NCI-H2107 (cell line): ENCODE measurements at regions not wholly inside any gene's neighbourhood (a gene's known extent, or its start where the extent isn't known, plus 50 kb on each side); places are given as distances from the start of the nearest gene placed in this dataset.

Source experiments
- DNase-seq: peaks from one replicate; lab custom pipeline; 2025; lab: John Stamatoyannopoulos, UW

DNA sequence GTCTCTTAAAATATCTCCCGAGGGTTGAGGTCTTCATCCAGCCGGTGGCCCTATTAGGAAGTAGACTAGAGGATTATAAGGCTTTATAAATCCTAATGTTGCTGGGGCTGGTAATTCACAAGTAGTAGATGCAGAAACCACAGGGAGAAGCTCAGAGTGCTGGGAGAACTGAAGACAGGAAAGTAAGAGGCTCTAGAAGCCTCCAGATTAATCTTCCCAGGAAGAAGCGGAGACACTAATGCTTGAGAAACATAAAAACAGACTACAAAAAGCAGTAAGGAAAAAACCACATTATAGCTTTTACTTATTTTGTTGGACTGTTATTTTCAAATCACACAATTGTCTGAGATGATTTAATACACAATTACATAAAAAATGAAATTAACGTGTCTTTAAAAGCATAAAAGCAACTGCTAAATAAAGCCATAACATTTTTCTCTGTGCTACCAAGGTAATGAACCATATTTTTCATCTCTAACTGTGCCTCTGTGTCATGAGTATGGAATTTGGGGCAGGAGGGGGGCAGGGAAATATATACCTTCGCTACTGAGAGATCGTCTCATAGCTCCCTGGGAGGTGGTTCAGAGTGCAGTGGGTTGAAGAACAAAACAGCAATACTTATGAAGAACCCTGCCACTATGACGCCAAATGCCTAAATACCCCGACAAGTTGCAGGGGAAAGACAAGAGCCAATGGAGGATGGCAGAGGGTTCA, 806.2 kb upstream of the WWC1 start:
- DNase-seq = no peak

DNA sequence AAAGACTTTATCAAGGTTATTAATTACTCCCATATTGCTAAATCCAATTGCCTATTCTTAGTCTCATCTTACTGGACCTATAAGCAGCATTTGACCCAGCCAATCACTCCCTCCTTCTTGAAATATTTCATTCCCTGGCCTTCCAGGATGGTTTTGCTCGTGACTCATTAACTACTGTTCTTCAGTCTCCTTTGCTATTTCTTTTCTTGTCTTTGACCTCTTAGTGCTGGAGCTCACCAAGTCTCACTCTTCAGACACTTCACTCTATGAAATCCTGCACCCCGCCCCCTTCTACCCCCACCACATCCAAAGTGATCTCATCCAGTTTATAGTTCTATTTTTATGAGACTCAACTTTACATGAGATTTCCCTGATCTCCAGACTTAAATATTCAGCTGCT, 803.1 kb upstream of the WWC1 start:
- no peak for DNase-seq

DNA sequence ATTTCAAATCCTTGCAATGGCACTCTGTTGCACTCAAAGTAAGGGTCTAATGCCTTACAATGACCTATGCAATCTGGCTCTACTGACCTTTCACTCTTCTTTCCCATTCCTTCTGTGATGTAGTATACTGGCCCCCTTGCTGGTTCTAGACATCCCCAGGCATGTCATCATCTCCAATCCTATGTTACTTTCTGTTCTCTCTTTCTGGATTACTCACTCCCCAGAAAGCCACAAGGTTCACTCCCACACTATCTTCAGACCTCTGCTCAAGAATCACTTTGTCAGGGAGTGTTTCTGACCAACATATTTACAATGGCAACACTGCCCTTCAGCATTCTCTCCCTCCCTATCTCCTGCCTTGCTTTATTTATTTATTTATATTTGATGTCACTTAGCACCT, 802.2 kb upstream of the WWC1 start:
- DNase-seq = no peak

DNA sequence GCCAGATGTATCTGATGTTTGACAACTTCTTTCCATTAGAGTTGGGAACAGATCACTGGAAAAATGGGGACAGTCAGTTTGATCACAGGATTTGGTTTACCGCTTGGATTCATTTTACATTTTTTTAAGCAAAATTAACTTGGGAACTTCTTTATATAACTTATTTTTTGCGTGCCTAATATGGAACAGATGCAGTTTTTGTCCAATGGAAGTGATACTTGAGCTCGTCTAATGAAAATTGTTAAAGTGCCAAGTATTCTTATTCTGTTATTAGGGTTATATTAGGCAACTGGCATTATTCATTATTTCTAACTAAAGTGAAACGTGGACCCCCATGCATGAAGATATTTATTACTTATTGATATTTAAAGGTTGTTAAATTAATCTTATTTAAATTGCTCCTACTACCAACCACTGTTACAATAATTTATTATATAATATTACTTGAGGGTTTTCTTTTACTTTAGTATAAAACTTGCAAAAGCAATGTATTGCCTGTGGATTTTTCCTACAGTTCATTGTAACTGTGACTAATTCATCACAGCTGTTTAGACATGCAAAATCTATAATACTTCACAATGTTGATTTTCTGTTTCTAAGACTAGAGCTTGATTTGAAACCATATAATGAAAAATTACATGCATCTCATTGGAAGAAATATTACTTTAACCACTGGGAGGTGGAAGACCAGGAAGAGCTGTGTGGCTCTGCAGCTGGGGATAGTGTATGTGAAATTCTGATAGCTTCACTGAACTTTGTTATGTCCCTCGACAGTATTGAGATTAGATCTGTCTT, 787.3 kb upstream of the WWC1 start:
- DNase-seq = no peak

DNA sequence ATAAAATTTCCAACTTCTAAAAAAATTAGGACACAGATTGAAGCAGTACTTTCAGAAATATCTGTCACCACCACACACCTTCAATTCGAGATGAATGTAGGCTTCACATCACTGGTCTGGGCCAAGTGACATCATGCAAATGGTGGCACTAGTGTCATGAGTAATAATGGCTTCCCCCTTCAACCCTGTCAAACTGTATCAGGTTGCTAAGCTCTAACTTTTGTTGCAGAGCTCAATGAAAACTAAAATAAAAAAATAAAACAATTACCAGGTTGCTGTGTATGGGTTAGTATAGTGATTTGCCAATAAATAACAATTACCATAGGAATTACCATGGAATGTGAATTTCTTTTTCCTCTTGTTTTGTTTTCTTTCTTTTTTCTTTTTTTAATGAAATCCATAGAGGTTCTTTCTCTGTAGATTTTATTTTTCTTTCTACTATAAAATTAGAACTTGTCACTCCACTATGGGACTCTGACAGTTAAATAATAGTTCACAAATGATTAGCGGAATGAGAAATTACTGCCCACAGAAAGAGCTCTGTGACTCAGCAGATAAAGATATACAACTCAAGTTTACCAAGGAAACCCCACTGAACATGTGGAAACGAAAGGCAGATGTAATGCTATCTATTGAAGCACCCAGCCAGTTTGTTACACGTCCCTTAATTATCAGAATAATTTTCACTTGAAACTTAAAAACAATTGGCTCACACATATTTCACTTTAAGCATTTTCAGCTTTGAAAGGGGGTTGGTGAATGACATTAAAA, 783.8 kb upstream of the WWC1 start:
- DNase-seq = no peak

DNA sequence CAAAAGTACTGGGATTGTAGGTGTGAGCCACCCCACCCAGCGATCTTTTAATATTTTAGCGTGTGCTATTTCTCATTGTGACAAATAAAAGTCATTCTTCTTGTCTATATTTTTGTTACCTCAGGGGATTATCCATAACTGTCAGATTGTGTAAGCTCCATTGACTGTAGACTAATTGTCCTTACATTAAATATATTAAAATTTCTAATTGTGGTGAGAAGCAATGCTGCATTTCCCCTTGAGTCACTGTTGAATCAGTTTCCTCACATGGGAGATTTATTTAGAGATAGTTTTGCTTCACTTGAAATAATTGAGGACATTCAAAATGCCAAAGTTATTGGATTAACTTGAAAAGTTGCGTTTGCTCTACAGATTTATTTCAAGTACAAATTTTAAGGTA, 782.4 kb upstream of the WWC1 start:
- DNase-seq = no peak

DNA sequence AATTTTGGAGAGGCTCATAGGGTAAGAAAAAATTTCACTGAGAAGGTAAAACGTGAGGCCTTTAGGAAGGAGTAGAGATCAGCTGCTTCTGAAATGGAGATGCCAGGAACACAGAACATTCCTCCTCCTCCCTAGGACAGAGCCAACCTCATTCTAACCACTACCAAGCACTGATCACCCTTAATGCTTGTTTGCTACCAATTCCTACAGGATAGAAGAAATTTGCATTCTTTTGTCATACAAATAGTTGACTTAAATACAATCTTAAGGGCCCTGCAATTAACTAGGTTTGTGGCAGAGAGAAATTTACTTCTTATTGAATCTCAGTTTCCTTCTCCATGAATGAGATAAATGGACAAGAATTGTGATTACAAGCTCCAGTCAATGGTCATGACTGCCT, 780.2 kb upstream of the WWC1 start:
- DNase-seq = no peak

DNA sequence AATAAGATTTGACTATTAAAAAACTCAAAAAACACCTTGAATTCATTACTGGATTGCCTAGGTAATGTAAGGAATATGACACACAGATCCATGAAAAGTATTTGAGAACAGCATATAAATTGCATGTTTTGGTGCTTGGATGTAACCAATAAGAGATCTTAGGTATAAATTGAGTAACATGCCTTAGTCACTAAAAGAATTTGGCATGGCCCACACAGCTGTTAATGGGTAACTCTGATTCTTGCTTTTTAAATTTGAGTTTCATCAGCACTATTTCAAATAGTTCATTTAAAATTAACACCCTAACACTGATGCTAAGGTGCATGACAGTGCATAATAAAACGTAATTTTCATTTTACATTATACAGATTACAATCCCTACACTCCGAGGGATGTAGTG, 779.3 kb upstream of the WWC1 start:
- no peak for DNase-seq

DNA sequence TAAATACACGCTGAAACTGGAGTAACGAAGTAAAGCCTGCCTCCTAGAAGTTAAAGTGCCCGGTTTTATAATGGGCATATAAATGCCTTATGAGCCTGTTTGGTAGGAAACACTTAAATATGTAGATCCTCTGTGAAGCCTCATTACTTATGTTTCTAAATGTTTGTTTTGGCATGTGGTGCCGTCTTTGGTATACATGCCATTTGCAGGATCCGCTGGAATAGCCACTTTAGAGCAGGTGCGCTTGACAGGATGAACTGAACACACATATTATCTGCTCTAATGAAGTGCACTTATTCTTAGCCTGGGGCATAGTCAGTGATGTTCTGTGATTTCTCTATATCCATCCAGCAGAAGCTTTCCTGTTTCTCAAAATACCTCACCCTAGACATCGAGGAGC, 778.1 kb upstream of the WWC1 start:
- DNase-seq = no peak

DNA sequence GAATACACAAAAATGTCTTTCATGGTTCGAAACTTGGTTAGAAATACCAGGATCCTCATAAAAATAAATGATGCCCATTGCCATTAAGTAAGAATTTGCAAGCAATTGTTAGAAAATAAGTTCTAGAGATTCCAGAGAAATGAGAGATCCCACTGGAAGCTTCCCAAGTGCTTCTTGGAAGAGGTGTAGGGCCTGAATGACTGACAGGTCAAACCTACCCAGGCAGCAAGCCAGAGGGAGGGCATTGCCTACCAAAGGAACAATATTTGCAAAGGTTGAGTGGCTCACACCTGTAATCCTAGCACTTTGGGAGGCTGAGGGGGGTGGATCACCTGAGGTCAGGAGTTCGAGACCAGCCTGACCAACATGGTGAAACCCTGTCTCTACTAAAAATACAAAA, 777.0 kb upstream of the WWC1 start:
- DNase-seq = no peak

DNA sequence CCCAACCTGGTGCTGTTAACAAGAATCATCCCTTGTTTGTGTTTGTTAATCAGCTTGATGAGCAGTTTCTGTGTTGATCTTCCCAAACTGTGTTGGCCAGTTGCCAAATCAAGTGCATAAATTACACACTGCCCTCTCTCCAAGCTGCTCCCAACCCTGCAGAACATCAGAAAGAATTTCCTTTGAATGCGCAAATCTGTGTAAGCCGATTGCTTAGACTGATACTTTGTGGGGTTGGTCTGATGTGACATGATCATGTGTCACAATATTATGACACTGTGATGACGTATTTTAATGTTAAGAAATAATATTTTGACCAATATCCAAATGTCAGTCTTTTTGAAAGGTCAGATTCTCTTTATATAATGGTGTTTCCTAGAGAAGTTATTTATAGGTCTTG, 766.4 kb upstream of the WWC1 start:
- no peak for DNase-seq

DNA sequence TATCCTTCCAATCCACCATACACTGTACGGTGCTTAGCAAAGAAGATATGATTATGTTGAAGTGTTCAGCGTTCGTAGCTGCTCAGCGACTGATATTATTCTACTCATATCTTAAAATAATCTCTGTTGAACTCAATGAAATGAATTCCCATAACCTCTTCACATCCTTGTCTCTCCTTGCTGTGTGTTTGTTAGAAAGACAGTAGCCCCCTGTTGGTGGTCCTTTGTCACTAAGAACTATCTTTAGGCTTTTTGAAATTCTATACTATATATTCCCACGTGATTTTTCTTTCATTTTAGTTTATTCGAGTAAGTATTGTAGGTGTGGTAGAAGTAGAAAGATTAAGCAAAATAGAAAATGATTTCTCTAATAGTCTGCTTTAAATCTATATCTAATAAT, 762.8 kb upstream of the WWC1 start:
- no peak for DNase-seq

DNA sequence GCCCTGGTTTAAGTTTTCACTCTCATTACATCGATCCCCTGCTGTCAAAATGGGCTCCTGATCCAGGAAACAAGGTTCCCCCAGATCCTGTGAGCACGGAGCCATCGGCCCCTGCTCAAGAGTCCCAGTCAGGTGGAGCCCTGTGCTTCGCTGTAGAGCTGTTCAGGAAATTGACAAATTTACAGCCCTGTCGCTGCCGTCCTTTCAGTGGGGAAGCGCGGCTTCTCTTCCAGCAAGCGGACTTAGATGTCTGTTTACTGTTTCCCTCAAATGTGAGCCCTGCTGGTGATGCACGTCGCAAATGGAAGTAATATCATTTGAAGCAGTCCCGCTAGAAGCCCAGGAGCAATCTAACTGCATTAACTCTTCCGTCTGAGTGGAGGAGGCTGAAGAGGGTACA, 760.9 kb upstream of the WWC1 start:
- no peak for DNase-seq

DNA sequence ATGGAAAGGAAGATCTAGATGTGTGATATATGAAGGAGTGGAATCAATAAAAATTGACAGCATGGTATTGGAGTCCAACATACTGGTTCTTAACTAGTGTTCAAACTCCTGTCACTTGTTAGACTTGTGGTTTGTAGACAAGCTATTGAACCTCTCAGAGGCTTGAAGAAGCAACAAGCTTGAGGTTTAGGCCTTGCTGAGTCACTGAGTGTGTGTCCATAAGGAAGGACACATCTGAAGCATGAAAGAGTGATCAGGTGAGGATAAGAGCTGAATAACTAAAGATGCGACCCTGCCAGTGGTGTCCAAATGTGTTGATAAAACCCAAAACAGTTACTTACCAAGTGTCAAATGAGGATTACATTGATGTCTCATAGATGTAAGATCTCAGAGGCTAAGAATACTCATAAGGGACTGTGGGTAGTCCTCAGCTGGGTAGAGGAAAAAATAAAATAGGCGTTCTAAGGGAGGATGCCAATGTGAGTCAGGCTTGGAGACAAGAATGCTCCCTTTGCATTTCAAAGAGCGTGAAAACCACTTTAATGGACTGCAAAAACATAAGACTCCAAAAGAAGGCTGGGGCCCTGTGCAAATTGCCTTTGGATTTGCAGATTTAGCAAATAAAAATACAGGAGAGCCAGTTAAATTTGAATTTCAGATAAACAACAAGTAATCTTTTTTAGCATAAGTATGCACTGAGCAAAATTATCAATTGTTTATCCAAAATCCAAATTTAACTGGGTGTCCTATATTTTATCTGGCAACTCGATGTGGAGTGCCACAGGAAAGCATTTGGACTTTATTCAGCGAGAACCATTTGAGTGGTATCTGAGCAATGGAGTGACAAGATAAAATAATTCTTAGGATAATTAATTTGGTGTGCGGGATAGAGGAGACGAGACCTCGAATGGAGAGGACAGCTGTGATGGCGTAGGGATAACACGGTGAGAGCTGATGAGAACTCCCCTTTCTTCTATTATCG, 757.3 kb upstream of the WWC1 start:
- DNase-seq = no peak

DNA sequence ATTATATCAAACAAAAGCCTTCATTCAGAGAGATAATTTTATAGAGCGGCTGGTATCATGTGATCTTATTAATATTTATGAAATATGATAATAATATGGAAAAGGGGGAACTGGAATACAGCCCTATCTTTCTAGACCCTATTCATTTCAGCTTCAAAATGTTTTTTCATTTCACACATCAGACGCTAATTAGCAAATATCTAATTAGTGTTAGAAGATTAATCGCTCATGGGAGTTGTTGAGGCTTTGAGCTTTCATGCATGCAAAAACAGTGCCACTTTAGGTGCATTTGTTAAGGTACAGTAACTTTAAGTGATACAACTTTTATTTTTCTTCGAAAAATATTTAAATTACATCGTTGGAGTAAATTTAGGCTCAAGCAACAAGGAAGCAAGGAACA, 751.7 kb upstream of the WWC1 start:
- DNase-seq = no peak

DNA sequence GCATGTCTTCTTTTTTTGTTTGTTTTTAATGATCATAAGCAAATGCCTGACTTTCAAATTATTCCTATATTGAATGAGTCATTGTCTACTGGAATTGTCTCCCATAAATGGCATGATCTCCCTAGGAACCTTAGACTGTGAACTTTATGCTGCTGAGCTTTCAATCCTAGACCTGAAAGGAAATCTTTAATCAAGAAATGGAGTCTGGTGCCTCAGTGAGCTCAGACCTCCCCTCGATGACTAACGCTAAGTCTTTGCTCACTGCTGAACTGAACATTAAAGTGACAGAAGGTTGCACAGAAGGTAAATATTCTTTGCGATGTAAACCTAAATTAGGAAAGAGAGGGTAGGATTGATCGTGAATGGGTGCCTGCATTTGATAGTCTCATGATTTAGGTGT, 745.2 kb upstream of the WWC1 start:
- DNase-seq = no peak

DNA sequence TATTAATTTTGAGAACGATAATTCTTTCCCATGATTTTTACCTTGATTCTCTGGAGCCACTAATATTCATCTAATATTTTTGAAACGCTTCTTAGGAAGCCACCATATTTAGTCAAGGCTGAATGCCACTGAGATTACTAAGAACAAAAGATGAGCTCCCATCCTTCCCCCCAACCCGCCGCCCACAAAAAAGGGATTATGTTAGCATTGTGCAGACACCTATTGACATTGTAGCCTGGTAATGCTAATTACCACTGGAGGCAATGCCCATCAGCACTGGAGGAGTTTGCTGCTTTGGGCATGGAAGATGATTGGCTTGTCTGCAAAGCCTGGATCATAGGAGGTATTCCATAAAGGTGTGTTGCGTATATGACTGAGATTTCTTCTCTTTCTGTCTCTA, 739.1 kb upstream of the WWC1 start:
- no peak for DNase-seq

DNA sequence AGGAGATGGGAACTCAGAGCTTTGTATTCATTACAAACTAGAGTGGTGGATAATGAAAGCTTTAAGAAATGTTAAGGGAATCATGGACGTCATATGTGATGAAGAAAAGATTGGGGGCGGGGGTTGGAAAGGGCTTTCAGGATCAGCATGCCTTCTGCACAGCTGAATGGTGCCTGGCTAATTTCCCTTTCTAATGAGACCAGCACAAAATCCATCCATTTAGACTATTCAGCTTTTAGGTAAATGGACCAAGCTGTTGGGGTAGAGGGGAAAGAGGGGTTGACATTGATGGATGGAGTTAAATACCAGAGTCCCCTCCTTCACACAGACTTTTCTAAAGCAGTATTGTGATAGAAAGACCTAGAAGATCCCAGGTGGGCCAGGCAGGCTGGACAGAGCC, 737.9 kb upstream of the WWC1 start:
- no peak for DNase-seq

DNA sequence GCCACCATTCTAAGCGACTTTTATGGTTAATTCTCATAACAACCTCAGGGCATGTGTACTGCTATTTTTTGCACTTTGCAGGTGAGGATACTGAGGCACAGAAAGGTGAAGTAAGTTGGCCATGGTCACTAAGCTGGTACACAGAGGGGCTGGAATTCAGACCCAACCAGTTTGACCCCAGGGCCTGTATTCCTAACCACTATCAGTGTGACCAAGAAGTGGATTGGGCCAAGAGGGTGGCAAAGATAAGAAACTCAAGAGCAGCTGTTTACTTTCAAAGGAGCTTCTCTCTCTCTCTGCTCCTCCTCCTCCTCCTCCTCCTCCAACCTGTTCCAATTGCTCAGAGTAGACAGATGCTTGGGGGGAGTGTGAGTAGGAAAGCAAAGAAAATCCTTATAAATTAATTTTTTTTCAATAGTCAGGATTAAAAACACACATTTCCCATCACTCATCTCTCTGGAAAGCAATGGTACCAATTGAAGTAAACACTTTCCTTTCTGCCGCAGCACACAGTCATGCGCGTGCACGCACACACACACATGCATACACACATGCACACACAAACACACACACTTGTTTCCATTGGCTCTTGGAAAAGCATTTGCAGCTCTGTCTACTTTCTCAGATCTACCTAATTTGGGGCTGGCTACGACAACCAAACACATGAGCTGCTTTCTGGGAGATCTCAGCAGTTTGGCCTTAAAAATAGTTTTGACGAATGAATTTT, 736.7 kb upstream of the WWC1 start:
- DNase-seq = no peak

DNA sequence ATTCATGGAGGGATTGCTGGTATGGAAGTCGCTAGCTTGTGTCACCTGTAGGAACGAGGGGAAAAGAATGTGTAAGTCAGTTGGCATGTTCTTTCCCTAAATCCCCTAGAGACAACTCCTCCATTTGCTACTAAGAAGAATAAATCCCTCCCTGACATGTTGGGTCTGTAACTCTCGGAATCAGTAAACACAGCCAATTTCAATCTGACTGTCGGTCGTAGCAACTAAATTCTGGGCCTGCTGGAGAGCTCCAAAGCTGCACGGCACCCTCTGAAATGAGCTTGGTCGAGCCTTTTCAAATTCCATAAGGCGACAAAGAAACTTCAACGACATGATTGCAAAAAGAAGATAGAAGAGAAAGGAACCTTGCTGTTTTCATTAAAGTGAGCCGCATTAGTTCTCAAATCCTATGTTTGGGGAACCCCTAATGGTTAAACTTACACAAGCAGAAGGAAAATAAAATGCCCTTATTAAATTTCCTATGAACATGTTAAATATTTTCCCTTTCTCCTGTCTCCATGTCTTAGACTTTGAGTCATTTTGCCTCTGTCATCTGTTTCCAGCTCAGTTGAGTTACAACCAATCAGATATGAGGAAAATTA, 735.8 kb upstream of the WWC1 start:
- no peak for DNase-seq

DNA sequence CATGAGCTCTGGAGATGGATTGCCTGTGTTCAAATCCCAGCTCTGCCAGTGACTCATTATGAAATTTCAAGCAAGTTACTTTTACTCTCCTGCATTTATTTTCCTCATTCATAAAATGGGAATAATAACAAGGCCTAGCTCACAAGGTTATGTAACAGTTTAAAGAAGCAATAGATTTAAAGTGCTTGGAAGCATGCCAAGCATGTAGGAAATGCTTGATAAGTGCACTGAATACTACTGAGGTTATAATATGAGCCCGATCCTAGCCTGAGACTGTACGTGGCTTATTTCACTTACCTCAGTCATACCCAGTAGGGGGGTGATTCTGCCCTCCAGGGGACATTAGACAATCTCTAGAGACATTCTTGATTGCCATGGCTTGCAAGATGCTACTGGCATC, 734.1 kb upstream of the WWC1 start:
- DNase-seq = no peak
